IPS-18a (cell line): ENCODE measurements at regions not wholly inside any gene's neighbourhood (a gene's known extent, or its start where the extent isn't known, plus 50 kb on each side); places are given as distances from the start of the nearest gene placed in this dataset.

Experiments used
- H3K27ac ChIP-seq: one replicate; pipeline ENCODE4 v1.5.1; 2013; ENCODE audit warnings: low read length
- H3K27me3 ChIP-seq: one replicate; pipeline ENCODE4 v1.6.1; 2013; ENCODE audit warnings: mild to moderate bottlenecking, low read length; ENCODE audit not compliant: control insufficient read depth, insufficient read depth
- H3K36me3 ChIP-seq: one replicate; pipeline ENCODE4 v1.6.1; 2013; ENCODE audit warnings: low read depth, low read length; ENCODE audit not compliant: control insufficient read depth
- H3K4me1 ChIP-seq: one replicate; pipeline ENCODE4 v1.6.1; 2013; ENCODE audit warnings: low read depth, low read length; ENCODE audit not compliant: control insufficient read depth
- H3K4me3 ChIP-seq: one replicate; pipeline ENCODE4 v1.5.1; 2013; ENCODE audit warnings: low read length
- H3K9ac ChIP-seq: one replicate; pipeline ENCODE4 v1.6.1; 2013; ENCODE audit warnings: mild to moderate bottlenecking, low read length, moderate library complexity
- H3K9me3 ChIP-seq: one replicate; pipeline ENCODE4 v1.6.1; 2013; ENCODE audit warnings: low read depth, low read length; ENCODE audit not compliant: control insufficient read depth

- H3K9me3 ChIP-seq = peaks cover 10% of the 10 kb centered on the region
Observed at GRCh38 chrX:36436361-36436760, 516.8 kb downstream of the CFAP47 start.

GRCh38 chrX:36443007-36443406 is 523.5 kb downstream of the CFAP47 start:
- H3K4me3 ChIP-seq = no peak overlapping the region
- H3K27me3 ChIP-seq = no peaks in the 10 kb centered on the region
- no peak overlapping the region for H3K9ac ChIP-seq
- no peak overlapping the region for H3K27ac ChIP-seq
- no peaks in the 10 kb centered on the region for H3K4me1 ChIP-seq
- peaks cover 14% of the 10 kb centered on the region for H3K9me3 ChIP-seq
- no peaks in the 10 kb centered on the region for H3K36me3 ChIP-seq

More at GRCh38 chrX:36436361-36436760, 516.8 kb downstream of the CFAP47 start:
- Histone ChIP-seq H3K9ac (no peak overlapping the region), H3K4me3 (no peak overlapping the region), H3K27me3 (no peaks in the 10 kb centered on the region), H3K27ac (no peak overlapping the region), H3K36me3 (no peaks in the 10 kb centered on the region), H3K4me1 (no peaks in the 10 kb centered on the region)

- H3K9ac ChIP-seq = no peak overlapping the region
- no peaks in the 10 kb centered on the region for H3K27me3 ChIP-seq
- H3K36me3 ChIP-seq = no peaks in the 10 kb centered on the region
- peaks cover 27% of the 10 kb centered on the region for H3K9me3 ChIP-seq
- no peaks in the 10 kb centered on the region for H3K4me1 ChIP-seq
- no peak overlapping the region for H3K4me3 ChIP-seq
- no peak overlapping the region for H3K27ac ChIP-seq
Observed at GRCh38 chrX:36445566-36445965, 526.0 kb downstream of the CFAP47 start.

GRCh38 chrX:36462142-36462541 is 542.6 kb downstream of the CFAP47 start:
- Histone ChIP-seq H3K27me3 (no peaks in the 10 kb centered on the region), H3K27ac (no peak overlapping the region), H3K9me3 (peaks cover 18% of the 10 kb centered on the region), H3K4me1 (peaks cover 7% of the 10 kb centered on the region), H3K36me3 (no peaks in the 10 kb centered on the region), H3K9ac (no peak overlapping the region), H3K4me3 (no peak overlapping the region)

- no peak overlapping the region for H3K4me3 ChIP-seq
- H3K27me3 ChIP-seq = no peaks in the 10 kb centered on the region
- no peak overlapping the region for H3K27ac ChIP-seq
- H3K9ac ChIP-seq = no peak overlapping the region
- no peaks in the 10 kb centered on the region for H3K4me1 ChIP-seq
- H3K9me3 ChIP-seq = peaks cover 19% of the 10 kb centered on the region
- no peaks in the 10 kb centered on the region for H3K36me3 ChIP-seq
Observed at GRCh38 chrX:36480441-36480990, 527.6 kb upstream of the FAM47C start.

GRCh38 chrX:36501169-36501702 is 506.9 kb upstream of the FAM47C start:
- Histone ChIP-seq H3K27me3 (no peaks in the 10 kb centered on the region), H3K27ac (no peak overlapping the region), H3K36me3 (no peaks in the 10 kb centered on the region), H3K4me3 (no peak overlapping the region), H3K9ac (no peak overlapping the region), H3K4me1 (no peaks in the 10 kb centered on the region), H3K9me3 (peaks cover 33% of the 10 kb centered on the region)

- Histone ChIP-seq H3K27ac (no peak overlapping the region), H3K4me1 (no peaks in the 10 kb centered on the region), H3K27me3 (no peaks in the 10 kb centered on the region), H3K36me3 (no peaks in the 10 kb centered on the region), H3K9ac (no peak overlapping the region), H3K4me3 (no peak overlapping the region), H3K9me3 (peaks cover 45% of the 10 kb centered on the region)
Observed at GRCh38 chrX:36504625-36505024, 503.5 kb upstream of the FAM47C start.

- no peak overlapping the region for H3K27ac ChIP-seq
- H3K4me1 ChIP-seq = no peaks in the 10 kb centered on the region
- no peaks in the 10 kb centered on the region for H3K36me3 ChIP-seq
- H3K9me3 ChIP-seq = peaks cover 48% of the 10 kb centered on the region
- no peaks in the 10 kb centered on the region for H3K27me3 ChIP-seq
- no peak overlapping the region for H3K9ac ChIP-seq
- no peak overlapping the region for H3K4me3 ChIP-seq
Observed at GRCh38 chrX:36508042-36508441, 500.1 kb upstream of the FAM47C start.

- peaks cover 42% of the 10 kb centered on the region for H3K9me3 ChIP-seq
- no peaks in the 10 kb centered on the region for H3K36me3 ChIP-seq
- H3K4me3 ChIP-seq = no peak overlapping the region
- H3K4me1 ChIP-seq = no peaks in the 10 kb centered on the region
- no peak overlapping the region for H3K27ac ChIP-seq
- no peak overlapping the region for H3K9ac ChIP-seq
- no peaks in the 10 kb centered on the region for H3K27me3 ChIP-seq
Observed at GRCh38 chrX:36510736-36511135, 497.4 kb upstream of the FAM47C start.

- Histone ChIP-seq H3K4me1 (no peaks in the 10 kb centered on the region), H3K4me3 (no peak overlapping the region), H3K9me3 (peaks cover 10% of the 10 kb centered on the region), H3K9ac (no peak overlapping the region), H3K27me3 (no peaks in the 10 kb centered on the region), H3K36me3 (no peaks in the 10 kb centered on the region), H3K27ac (no peak overlapping the region)
Observed at GRCh38 chrX:36528661-36529060, 479.5 kb upstream of the FAM47C start.

- peaks cover 22% of the 10 kb centered on the region for H3K9me3 ChIP-seq
- H3K4me1 ChIP-seq = no peaks in the 10 kb centered on the region
- H3K36me3 ChIP-seq = no peaks in the 10 kb centered on the region
- H3K9ac ChIP-seq = no peak overlapping the region
- no peak overlapping the region for H3K4me3 ChIP-seq
- no peaks in the 10 kb centered on the region for H3K27me3 ChIP-seq
- H3K27ac ChIP-seq = no peak overlapping the region
Observed at GRCh38 chrX:36534900-36535299, 473.3 kb upstream of the FAM47C start.

- peaks cover 12% of the 10 kb centered on the region for H3K9me3 ChIP-seq
- no peaks in the 10 kb centered on the region for H3K27me3 ChIP-seq
- no peak overlapping the region for H3K4me3 ChIP-seq
- no peaks in the 10 kb centered on the region for H3K36me3 ChIP-seq
- H3K27ac ChIP-seq = no peak overlapping the region
- no peak overlapping the region for H3K9ac ChIP-seq
- no peaks in the 10 kb centered on the region for H3K4me1 ChIP-seq
Observed at GRCh38 chrX:36543499-36543898, 464.7 kb upstream of the FAM47C start.
